COLO668 (cell line): ENCODE measurements at regions not wholly inside any gene's neighbourhood (a gene's known extent, or its start where the extent isn't known, plus 50 kb on each side); places are given as distances from the start of the nearest gene placed in this dataset.

Experiments
- DNase-seq: peaks from one replicate; lab custom pipeline; 2025; ENCODE audit not compliant: unreplicated experiment; lab: John Stamatoyannopoulos, UW

DNA sequence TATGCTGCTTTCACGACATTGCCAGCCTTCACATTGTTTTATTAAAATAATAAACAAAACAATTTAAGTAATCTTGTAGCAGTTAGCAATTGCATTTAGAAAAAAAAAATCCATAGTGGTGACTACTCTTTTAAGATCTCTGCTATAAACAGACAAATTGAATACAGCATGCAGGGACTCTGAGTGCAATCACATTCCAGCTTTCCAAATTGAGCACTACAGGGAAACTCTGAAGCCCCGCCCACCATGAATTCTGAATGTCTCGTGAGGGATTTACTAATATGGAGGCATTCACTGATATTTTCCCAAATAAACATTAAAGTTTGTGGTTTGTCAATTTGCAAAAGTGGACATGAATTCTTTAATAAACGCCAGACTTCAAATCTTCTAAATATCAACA lies 698.8 kb downstream of the LIG4 start:
- DNase-seq = no peak

DNA sequence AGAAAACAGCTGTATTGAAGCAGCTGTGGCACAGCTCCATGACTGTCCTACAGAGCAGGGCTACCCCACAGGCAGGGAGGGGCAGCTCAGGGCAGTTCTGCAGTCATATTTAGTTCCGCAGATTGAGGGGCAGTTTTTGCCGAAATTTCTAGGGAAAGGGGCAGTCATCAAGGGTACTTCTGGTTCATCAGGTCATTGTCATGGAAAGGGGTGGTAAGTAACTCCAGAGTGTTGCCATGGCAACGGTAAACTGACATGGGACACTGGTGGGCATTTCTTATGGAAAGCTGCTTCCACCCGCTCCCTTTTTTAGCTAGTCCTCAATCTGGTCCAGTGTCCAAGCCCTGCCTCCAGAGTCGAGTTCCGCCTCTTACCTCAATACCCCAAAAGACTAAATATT lies 702.8 kb downstream of the LIG4 start:
- no peak for DNase-seq

DNA sequence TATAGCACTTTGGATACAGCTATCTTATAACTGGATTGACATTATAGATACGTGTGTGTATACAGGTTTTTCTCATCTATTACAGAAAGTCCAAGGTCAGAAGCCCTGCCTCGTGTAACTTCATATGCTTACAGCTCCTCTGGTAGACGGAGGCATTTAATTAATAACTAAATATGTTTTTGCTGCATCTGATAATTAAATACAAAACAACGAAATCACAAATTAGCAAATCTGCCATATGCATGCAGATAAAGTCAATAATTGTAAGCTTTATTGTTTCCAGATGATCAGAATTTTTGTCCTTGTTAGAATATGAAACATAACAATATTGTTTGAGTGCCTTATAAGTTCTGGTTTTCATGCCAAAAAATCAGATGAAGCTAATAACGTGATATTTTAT lies 717.7 kb downstream of the LIG4 start:
- DNase-seq = no peak

DNA sequence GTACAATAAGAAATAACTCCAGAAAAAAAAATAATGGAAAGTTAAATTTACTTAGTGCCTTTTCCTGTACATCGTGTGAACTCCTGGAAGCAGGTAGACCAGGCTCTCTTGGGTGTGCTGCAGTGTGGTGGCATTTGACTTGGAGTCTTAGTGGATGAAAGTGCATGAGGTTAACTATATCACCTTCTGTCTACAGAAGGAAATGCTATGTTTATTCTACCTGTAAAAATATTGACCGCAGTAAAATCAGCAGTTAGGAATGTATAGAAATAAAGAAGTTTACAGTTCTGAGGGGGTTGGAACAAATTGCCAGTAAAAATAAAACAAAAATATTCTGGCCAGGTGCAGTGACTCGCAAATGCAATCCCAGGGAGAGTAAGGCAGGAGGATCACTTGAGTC lies 722.1 kb downstream of the LIG4 start:
- DNase-seq = no peak

DNA sequence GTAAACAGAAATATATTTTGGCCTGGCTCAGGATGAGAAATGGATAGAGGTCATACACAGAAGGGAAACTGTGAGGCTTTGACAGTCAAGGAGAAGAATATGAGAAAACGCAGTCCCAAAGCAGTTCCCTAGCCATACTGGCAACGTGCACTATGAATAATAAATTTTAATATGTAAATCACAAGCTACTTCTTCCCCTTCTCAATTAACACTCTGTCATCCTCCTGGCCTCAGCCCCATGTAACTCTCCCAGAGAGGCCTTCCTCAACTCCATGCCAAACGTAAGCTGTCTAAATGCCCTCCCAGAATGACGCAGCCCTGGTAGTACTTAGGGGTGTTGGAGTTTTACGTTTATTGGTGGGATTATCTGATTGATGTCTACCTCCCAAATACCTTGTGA lies 732.6 kb downstream of the LIG4 start:
- no peak for DNase-seq

DNA sequence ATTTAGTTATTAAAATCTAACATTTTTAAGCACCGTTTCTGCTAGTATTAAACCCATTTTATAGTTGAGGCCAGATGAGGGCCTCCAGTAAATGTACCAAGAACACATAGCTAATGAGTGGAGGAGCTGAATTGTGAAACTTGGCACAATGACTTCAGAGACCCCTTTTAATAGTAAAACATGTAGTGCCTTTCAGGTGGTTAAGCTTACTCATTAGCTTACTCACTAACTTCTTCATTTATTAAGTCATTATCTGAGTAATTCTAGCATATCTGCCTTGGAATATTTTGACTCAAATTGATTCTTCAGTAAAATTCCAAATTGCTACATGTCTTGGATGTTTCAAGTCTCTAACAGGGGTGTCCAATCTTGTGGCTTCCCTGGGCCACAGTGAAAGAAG lies 735.2 kb downstream of the LIG4 start:
- no peak for DNase-seq

DNA sequence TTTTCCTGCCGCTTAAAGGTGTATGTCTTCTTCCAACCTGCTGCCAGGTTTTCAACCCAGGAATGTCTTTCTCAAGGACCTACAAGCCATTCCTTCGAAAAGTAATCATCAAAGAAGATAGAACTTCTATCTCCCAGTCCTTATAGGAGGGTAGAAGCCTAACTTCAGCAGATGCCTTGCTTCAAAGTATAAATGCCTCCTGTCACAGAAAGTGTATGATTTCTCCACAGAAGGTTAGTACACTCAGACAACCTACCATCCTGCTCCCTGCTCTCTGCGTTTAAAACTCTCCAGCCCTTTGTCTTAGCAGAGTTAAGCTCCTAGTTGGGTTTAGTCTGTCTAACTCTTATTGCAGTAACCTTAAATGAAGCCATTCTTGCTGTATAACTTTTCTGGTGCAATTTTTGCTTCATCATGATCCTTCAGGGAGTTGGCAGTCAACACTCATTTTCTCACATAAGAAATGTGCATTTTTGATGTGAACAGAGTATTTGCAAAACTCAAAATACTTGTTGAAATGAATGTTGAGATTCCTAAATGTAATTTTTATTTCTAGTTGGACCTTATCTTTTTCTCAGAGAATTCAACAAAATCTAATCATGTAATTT lies 737.5 kb downstream of the LIG4 start:
- DNase-seq = no peak

DNA sequence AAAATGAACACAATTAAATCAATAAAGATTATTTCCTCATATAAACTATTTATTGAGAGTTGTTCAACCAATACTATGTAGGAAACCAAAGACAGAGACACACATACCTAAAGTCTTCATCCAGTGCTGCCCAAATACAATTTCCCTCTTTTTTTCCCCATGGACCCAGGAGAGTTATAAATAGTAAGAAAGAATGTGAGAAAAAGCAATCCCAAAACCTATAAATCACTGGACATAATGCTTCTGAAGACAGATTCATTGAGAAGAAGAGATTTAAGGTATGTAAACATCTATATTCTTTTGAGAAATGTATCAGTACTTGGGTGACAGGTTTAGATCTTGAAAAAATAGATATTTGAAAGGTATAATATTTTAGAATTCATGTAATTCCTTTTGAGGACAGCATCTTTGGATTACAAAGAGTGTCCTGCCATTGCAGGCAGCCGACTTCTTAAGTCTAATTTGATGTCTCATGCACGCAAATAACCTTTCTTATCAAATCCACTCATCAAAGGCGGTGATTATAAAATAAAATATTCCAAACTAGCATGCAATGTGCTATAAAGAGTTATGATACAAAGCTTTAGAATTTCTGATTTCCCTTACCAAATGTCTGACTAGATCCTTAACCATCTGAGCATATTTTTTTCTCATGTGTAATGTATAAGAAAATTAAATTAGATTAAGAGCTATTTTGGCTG lies 739.4 kb downstream of the LIG4 start:
- DNase-seq = no peak

DNA sequence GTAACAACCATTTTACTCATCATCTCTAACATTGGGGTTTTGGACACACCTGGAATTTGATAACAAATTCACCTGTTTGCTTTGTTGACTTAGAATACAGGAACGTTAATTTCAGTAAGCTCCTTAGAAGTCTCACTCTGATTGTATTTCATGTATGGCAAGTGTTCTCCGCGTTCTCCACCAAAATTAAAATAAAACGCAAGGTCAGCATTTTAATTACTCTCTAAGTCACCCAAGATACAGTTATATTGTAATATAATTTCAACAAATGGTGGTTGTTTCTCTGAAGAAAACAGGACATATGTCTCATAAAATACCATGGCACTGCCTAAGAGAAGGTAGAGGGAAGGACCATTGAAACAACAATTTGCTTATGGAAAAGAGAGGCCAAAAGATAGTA lies 742.1 kb downstream of the LIG4 start:
- DNase-seq = no peak

DNA sequence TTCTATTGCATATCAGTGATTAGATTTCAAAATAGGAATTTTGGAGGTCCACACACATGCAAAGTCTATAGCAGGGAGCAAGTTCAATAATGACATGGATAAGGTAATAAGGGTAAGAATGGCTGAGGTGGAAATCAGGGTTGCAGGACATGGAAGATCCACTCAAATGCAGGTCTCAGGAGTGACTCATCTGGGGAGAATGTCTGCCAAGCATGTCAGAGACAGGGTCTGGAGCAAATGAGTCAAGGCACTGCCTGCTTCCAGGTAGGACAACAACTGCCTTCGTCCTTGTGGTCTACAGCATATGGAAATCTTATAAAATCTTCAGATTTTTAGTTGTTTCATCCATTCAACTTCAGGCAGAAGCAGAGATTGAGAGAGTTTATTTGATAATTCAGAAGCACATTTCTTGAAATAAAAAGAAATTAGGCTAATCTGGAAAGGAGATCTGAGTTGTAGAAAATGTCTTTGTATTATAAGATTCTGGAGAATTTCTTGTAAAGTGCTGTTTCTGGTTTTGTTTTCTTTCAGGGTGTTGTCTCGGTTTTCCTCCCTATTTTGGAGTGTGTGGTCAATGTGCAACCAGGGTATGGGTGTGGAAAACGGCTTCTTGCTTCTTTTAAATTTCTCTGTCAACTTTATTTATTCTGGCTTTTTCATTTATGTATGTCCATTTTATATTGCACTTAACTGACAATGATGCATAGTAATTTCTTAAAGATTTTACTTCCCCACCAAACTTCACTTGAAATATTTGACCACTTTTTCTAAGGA lies 748.8 kb downstream of the LIG4 start:
- DNase-seq = no peak

DNA sequence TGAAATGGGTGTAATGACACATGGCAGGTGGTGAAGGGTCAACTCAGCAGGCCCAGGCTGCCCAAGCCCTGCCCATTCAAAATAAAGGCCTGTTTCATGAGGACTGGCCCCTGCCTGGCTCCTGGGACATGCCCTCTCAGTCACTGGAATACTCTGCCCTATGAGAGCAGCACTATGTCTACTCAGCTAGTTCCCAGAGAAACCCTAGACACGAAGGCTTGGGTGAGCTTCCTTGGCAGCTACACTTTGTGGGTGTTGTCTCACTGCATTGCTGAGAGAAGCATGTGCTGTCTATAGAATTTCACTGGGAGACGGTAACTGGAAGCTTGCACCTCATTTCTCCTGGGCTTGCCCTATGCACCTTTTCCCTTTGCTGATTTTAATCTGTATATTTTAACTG lies 752.8 kb downstream of the LIG4 start:
- DNase-seq = no peak

DNA sequence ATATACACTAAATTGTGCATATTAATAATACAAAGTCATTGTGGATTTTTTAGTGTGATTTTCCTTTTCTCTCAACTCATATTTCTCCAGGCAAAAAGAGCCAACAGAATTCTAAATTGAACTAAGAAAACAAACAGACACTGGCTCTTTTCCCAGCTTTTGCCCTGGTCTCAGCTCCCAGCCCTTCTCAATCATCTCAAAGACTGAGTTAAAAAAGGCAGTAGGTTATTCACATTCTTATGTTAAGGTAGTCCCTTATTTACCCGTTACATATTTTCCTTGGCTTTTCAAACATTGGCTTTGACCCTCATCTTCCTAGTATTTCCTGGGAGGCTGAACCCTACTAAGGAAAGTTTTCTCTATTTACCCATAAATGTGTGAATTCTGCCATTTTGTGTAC lies 753.6 kb downstream of the LIG4 start:
- DNase-seq = no peak

DNA sequence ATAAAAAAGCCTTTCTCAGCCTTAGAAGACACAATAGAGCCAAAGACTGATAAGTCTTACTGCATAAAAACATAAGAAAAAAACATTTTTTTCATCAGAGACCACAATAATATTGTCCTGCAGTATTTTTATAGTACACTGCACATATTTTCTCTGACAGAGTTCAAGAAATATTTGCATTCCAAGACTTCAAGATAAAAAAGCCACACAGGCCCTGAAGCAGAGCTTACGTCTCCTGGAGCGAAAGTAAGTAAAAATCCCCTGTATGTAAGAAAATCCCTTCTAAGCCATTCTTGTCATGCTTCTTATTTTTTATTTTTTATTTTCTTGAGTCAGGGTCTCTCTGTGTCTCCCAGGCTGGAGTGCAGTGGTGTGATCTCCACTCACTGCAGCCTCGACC lies 755.9 kb downstream of the LIG4 start:
- no peak for DNase-seq

DNA sequence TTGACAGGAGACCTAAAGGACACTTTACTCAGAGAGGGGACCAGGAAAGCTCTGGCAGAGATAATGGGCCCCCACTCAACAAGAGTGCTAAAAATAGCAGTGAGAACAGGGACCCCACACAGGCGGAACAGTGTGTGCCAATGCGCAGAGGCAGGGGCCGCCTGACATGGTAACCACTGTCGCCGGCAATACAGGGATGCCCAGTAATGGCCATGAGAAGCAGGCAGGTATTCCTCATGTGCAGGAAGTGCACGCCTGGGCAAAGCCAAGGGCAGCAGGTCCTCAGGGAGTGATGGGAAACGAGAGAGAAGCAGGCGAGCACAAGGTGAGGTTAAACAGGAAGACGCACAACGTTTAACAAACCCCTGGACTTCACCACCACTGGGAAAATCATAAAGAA lies 757.1 kb downstream of the LIG4 start:
- peak; percentile 56 for DNase-seq

DNA sequence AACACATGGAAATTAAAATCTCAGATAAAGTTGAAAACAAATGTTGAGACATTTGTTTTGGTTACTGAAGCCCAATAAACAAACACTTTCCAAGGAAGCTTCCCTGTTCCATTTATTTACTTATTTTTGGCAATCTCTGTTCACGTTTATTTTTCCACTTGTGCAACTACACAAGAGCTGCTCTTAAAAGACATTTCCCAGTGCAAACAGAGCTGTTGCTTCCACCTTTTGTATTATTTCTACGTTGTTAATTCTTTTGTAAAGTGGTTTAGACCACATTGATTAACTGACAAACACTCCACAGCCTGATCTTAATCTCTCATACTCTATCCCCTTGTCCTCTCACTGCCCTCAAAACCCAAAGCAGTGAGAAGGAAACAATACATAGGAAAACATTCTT lies 757.6 kb downstream of the LIG4 start:
- no peak for DNase-seq

DNA sequence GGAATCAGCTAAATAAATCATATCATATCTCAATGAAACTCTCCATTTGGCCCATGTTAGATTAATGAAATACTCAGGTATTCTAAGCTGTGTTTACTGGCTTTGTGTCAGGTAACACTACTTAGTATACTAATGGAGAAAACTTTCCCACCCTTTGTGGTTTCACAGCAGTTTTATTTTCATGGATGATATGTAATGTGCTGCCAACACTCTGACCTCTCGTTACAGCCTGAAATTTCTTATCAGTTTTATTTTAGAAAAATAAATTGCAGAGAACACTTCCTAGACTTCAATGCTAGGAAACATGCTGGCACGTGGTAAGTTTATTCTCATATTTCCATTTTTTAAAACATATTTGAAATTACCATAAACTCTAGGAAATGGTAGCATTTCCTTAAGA lies 758.9 kb downstream of the LIG4 start:
- DNase-seq = no peak

DNA sequence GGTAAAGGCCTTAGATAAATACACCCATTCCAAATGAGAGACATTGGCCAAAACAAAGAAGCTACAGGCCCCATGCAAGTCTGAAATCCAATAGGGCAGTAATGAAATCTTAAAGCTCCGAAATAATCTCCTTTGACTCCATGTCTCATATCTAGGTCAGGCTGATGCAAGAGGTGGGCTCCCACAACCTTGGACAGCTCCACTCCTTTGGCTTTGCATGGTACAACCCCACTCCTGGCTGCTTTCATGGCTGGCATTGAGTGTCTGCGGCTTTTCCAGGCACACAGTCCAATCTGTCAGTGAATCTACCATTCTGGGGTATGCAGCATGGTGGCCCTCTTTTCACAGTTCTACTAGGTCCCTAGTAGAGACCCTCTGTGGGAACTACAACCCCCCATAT lies 762.5 kb downstream of the LIG4 start:
- DNase-seq = no peak

DNA sequence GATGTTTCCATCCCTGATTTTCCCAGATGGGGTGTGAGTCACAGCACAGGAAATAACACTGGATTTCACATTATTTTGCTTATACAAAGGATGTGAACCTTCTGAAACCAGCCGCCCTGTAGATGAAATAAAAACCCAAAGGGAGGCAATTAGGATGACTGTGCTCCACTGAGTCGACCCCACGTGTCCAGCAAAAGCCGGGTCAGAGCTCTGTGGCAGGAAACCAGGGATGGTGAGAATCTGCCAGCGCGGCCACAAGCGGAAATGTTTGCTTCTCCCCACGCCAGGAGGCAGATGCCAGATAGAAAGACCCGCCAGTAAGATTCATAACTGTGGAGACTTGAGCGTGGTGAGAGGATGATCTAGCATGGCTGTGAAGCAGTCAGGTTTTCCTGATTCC lies 764.4 kb downstream of the LIG4 start:
- DNase-seq = no peak

DNA sequence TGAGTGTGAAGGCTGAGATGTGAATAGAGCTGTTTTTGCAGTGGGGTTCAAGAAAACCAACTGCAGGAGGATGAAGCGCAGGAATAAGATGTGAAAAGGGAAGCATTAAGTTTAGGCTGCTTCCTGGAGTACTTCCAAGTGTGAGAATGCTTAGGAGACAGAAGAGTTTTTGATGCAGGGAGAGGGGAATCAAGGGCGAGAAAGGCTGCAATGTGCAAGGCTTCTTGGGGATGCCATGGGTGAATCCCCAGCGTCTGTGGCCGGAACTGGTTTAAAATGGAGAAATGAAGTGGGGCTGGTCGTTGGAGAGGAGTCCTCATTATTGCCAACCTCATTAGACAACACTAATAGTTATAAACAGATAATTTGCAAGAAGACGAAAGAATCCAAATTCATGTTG lies 764.9 kb downstream of the LIG4 start:
- DNase-seq = no peak

DNA sequence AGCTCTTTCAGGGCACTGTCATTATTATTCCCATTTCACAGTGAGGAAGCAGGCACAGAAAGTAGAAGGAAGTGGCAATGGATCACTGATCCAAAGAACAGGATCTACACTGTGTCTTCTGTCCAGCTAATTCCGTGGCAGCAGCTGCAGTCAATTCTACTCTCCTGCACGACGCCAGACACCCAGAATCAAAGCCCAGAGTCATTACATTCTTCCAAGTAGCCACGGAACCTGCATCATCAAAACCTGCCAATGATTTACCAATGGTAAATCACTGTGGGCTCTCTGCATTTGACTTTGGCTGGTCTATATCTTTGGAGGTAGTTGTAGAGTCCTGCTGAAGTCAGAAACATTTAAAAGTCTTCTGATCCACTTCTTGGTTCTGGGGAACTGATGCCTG lies 767.7 kb downstream of the LIG4 start:
- no peak for DNase-seq

DNA sequence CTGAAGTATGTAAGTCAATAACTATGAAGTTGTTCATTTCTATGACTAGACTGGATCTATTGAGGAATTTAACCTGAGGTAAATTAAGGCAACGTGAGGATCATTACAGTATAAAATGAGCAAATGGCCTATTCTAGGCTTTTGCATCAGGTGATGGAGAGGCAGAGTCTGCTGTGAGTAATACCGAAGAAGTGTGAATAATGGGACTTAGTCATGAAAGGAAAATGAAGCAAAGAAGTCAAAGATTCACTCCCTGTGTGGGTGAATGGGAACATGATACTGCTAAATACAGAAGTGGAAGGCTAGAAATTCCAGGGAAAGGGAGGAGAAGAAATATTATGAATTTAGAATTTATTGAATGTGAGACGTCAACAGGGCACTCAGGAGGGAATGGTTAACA lies 774.1 kb downstream of the LIG4 start:
- DNase-seq = no peak

DNA sequence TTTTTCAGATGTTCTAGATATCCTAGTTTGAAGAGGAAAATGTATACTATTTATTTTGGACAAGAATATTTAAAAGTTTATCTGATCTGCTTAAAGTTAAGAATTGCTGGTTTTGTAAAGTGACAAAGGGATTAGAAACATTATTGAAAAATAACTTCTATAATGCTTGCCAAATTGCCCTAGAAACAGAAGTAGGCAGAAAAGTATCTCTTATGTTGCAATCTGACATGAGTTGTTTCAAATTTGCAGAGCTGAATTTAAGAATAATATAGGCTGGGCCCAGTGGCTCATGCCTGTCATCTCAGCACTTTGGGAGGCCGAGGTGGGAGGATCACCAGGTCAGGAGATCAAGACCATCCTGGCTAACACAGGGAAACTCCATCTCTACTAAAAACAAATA lies 777.1 kb downstream of the LIG4 start:
- DNase-seq = no peak

DNA sequence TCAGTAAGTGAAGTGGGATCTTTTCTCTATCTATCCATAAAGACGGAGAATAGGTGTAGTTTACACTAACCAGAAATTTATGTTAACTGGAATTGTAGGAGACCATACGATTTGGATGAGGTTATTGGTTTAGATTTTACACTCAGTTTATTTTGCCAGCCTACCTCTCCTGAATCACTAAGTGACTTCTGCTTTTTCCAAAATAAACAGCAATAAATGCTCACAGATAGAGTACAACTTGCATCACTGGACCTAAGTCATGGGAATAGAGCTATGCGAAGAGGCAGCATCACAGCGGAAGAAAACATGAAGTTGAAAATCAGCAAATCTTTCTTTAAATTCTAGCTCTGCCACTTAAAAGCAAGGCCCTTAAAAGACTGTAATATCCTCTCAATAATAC lies 781.0 kb downstream of the LIG4 start:
- no peak for DNase-seq
